ENCODE measurements at regions not wholly inside any gene's neighbourhood (a gene's known extent, or its start where the extent isn't known, plus 50 kb on each side); places are given as distances from the start of the nearest gene placed in this dataset. TPM values are rescaled to one million over a fixed set of nuclear protein-coding genes. Genes with fewer than 3 reads are reported as not detected.

DNA sequence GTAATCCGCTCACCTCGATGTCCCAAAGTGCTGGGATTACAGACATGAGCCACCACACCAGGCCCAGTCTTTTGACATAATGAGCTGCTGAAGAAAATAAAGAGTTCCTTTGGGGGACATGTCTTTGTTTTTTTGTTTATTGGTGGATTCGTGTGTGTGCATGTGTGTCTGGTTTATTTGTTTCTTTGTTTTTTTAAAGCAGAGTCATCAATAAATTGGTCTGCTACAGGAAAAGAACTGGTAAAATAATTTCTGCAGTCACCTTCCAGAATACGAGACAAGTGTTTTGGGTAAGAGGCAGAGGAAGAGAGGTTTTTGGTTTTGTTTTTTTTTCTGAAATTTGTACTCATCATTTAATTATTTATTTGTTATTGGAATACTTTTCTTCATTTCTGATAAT, 51.5 kb upstream of the PPP3CA start:
- Histone ChIP-seq H3K9me3 (ENCODE audit: control insufficient read depth, insufficient read depth, low read length) (no peaks in the 10 kb centered on the region), H3K27me3 (ENCODE audit: control insufficient read depth, insufficient read depth, low read length) (no peaks in the 10 kb centered on the region), H3K4me3 (ENCODE audit: low read depth, low read length) (no peak overlapping the region), H3K27ac (ENCODE audit: low read depth, low read length) (no peak overlapping the region)
- no peak for DNase-seq (ENCODE audit: low read depth, low spot score)
- ChIA-PET CTCF (interaction anchor here (0.6 kb wide), 2 partner anchors 51 to 218 kb away, joined by 3 to 7 read pairs; no protein-coding TSS in a partner anchor), POLR2A (no interaction called here)
- TF ChIP-seq, protein P1, sequence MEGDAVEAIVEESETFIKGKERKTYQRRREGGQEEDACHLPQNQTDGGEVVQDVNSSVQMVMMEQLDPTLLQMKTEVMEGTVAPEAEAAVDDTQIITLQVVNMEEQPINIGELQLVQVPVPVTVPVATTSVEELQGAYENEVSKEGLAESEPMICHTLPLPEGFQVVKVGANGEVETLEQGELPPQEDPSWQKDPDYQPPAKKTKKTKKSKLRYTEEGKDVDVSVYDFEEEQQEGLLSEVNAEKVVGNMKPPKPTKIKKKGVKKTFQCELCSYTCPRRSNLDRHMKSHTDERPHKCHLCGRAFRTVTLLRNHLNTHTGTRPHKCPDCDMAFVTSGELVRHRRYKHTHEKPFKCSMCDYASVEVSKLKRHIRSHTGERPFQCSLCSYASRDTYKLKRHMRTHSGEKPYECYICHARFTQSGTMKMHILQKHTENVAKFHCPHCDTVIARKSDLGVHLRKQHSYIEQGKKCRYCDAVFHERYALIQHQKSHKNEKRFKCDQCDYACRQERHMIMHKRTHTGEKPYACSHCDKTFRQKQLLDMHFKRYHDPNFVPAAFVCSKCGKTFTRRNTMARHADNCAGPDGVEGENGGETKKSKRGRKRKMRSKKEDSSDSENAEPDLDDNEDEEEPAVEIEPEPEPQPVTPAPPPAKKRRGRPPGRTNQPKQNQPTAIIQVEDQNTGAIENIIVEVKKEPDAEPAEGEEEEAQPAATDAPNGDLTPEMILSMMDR (IDR thresholded peaks at IDR 0.05; ENCODE audit: low read depth, low read length) = no peak

Small RNA genes lying in the stretch of these regions (small RNA-seq; reads per million reads assigned to genes)
- gene RNU6-462P (ENCODE audit: insufficient read length, low read depth) = not detected
